Left lung (tissue), 4 donors: ENCODE measurements at regions not wholly inside any gene's neighbourhood (a gene's known extent, or its start where the extent isn't known, plus 50 kb on each side); places are given as distances from the start of the nearest gene placed in this dataset.

Source experiments
- ATAC-seq: fragments of 200-7000 bp; cut with Tn5 transposase; one replicate; pipeline ENCODE4 v1.9.1; 2020; ENCODE audit warnings: moderate library complexity
- DNase-seq, 4 donors: peaks; one replicate each; pipeline ENCODE4 v3.0.0-alpha.2; 2013 to 2020
- H3K27ac ChIP-seq, 2 donors: fragments of 200-600 bp; sonication (generic) in 1 of 2; one replicate each; pipeline versions ENCODE4 v1.5.0 to v1.8.0; 2020 to 2021
- H3K27me3 ChIP-seq, 2 donors: fragments of 200-600 bp; sonication (generic) in 1 of 2; one replicate each; pipeline versions ENCODE4 v1.5.0 to v1.8.0; 2020 to 2021
- H3K36me3 ChIP-seq, 2 donors: fragments of 200-600 bp; sonication (generic) in 1 of 2; one replicate each; pipeline versions ENCODE4 v1.5.0 to v1.8.0; 2020 to 2021
- H3K4me1 ChIP-seq, 2 donors: fragments of 200-600 bp; one replicate each; pipeline ENCODE4 v1.8.0; 2021
- H3K4me3 ChIP-seq, 2 donors: fragments of 200-600 bp; sonication (generic) in 1 of 2; one replicate each; pipeline versions ENCODE4 v1.5.0 to v1.8.0; 2020 to 2021; ENCODE audit warnings: mild to moderate bottlenecking in 1 of 2
- H3K9me3 ChIP-seq, 2 donors: fragments of 200-600 bp; sonication (generic) in 1 of 2; one replicate each; pipeline versions ENCODE4 v1.5.0 to v1.8.0; 2020 to 2021
- CTCF ChIP-seq, 2 donors: fragments of 200-600 bp; sonication (generic) in 1 of 2; IDR thresholded peaks; one replicate each; pipeline versions ENCODE4 v1.5.0 to v1.8.0; 2021; ENCODE audit warnings: antibody characterized with exemption in 2 of 2
- intact Hi-C, 2 donors: fragments of 100-400 bp; cut with DNase I; formaldehyde crosslinking; loops; one replicate each; pipeline versions ENCODE4 v1.11.2 to v1.14.2; 2022
- donor health status: DM: no; HTN: yes; CAD: no.
- donor health status: DM: no; HTN: no; CAD: no.

GRCh38 chr22:35191412-35191811 lies 65.9 kb upstream of the HMGXB4 start:
- DNase-seq (no peak), ATAC-seq (peak; percentile 34)
- Histone ChIP-seq H3K4me3 (no peak overlapping the region), H3K4me1 (no peaks in the 10 kb centered on the region), H3K27ac (no peak overlapping the region), H3K27me3 (peaks cover 0 to 8% of the 10 kb centered on the region in 2 donors), H3K9me3 (peaks cover 0 to 25% of the 10 kb centered on the region in 2 donors), H3K36me3 (no peaks in the 10 kb centered on the region)
- intact Hi-C loops = no loop called here
- no peak for TF ChIP-seq CTCF (IDR thresholded peaks at IDR 0.05)

GRCh38 chr22:35192129-35192918 lies 65.0 kb upstream of the HMGXB4 start:
- intact Hi-C loops = no loop called here
- H3K4me3 ChIP-seq = no peak overlapping the region
- TF ChIP-seq CTCF (IDR thresholded peaks at IDR 0.05) = no peak
- DNase-seq (no peak), ATAC-seq (no peak)
- H3K27me3 ChIP-seq = peaks cover 0 to 17% of the 10 kb centered on the region in 2 donors
- H3K9me3 ChIP-seq = peaks cover 0 to 25% of the 10 kb centered on the region in 2 donors
- no peaks in the 10 kb centered on the region for H3K36me3 ChIP-seq
- no peaks in the 10 kb centered on the region for H3K4me1 ChIP-seq
- no peak overlapping the region for H3K27ac ChIP-seq

- intact Hi-C loops = no loop called here
- TF ChIP-seq CTCF (IDR thresholded peaks at IDR 0.05) = no peak
Observed at GRCh38 chr22:35195226-35195625, 62.1 kb upstream of the HMGXB4 start.

GRCh38 chr22:35195821-35196220 lies 61.5 kb upstream of the HMGXB4 start:
- Histone ChIP-seq H3K27me3 (peaks cover 0 to 38% of the 10 kb centered on the region in 2 donors), H3K4me3 (no peak overlapping the region), H3K4me1 (no peaks in the 10 kb centered on the region), H3K36me3 (no peaks in the 10 kb centered on the region), H3K27ac (no peak overlapping the region), H3K9me3 (peaks cover 0 to 1% of the 10 kb centered on the region in 2 donors)
- TF ChIP-seq CTCF (IDR thresholded peaks at IDR 0.05) = no peak
- no peak for DNase-seq
- intact Hi-C loops = no loop called here
- no peak for ATAC-seq

More at GRCh38 chr22:35195226-35195625, 62.1 kb upstream of the HMGXB4 start:
- DNase-seq = no peak
- H3K27me3 ChIP-seq = peaks cover 0 to 37% of the 10 kb centered on the region in 2 donors
- ATAC-seq = no peak
- H3K27ac ChIP-seq = no peak overlapping the region
- H3K9me3 ChIP-seq = peaks cover 0 to 7% of the 10 kb centered on the region in 2 donors
- H3K36me3 ChIP-seq = no peaks in the 10 kb centered on the region
- no peak overlapping the region for H3K4me3 ChIP-seq
- no peaks in the 10 kb centered on the region for H3K4me1 ChIP-seq

GRCh38 chr22:35197071-35197470 lies 60.2 kb upstream of the HMGXB4 start:
- peaks cover 0 to 38% of the 10 kb centered on the region in 2 donors for H3K27me3 ChIP-seq
- intact Hi-C loops = no loop called here
- H3K27ac ChIP-seq = no peak overlapping the region
- H3K4me1 ChIP-seq = no peaks in the 10 kb centered on the region
- no peaks in the 10 kb centered on the region for H3K9me3 ChIP-seq
- no peak overlapping the region for H3K4me3 ChIP-seq
- no peak for TF ChIP-seq CTCF (IDR thresholded peaks at IDR 0.05)
- ATAC-seq (no peak), DNase-seq (no peak)
- H3K36me3 ChIP-seq = no peaks in the 10 kb centered on the region
